ENCODE measurements at regions not wholly inside any gene's neighbourhood (a gene's known extent, or its start where the extent isn't known, plus 50 kb on each side); places are given as distances from the start of the nearest gene placed in this dataset.

GRCh38 chr9:16959391-16959790 lies 88.9 kb upstream of the BNC2 start:
- TF ChIP-seq CTCF (IDR thresholded peaks at IDR 0.05) (no peak), POLR2A (IDR thresholded peaks at IDR 0.05) (no peak)

Measured in thyroid gland (tissue), 4 donors.